ENCODE measurements at regions not wholly inside any gene's neighbourhood (a gene's known extent, or its start where the extent isn't known, plus 50 kb on each side); places are given as distances from the start of the nearest gene placed in this dataset.

GRCh38 chr7:25308906-25309705 lies 80.8 kb upstream of the NPVF start:
- no peak for TF ChIP-seq CTCF (IDR thresholded peaks at IDR 0.05; ENCODE audit: insufficient read depth, low read length)
- no peak for TF ChIP-seq REST (IDR thresholded peaks at IDR 0.05; ENCODE audit: insufficient replicate concordance, low read depth)
- no peak for TF ChIP-seq POLR2AphosphoS5 (IDR thresholded peaks at IDR 0.05; ENCODE audit: low read depth)
- TF ChIP-seq GABPA (IDR thresholded peaks at IDR 0.05; ENCODE audit: low read depth), result no peak

Data from HL-60 (cell line).